ENCODE measurements at regions not wholly inside any gene's neighbourhood (a gene's known extent, or its start where the extent isn't known, plus 50 kb on each side); places are given as distances from the start of the nearest gene placed in this dataset.

GRCh38 chr2:19208479-19209199 lies 149.8 kb downstream of the OSR1 start:
- no peaks in the 10 kb centered on the region for H3K9me3 ChIP-seq (ENCODE audit: control insufficient read depth, low read length, poor library complexity, severe bottlenecking)
- H3K27ac Mint-ChIP-seq = no peak overlapping the region
- H3K36me3 Mint-ChIP-seq (ENCODE audit: low read depth) = no peaks in the 10 kb centered on the region
- DNase-seq (no peak), ATAC-seq (no peak)
- H3K4me1 Mint-ChIP-seq = peaks cover 3% of the 10 kb centered on the region
- H3K4me3 Mint-ChIP-seq = no peak overlapping the region
- no peaks in the 10 kb centered on the region for H3K27me3 Mint-ChIP-seq

DNA sequence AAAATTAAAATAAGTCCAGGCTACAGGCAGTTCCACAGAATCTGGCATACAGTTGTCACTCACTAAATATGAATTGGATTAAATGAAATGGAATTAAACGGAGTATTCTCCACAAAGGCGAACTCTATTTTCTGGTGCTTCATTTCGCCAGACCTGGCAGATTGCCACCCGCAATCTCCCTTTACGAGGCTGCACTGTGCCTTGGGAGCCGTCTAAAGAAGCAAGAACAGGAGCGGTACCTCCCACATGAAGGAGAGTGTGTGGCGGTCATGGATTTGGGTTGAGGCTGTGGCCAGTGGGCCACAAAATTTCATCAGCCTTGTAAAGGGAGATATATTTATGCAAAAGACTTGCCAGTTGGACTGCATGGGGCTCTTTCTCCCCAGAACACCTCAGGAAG lies 151.0 kb downstream of the OSR1 start:
- no peak for DNase-seq
- no peaks in the 10 kb centered on the region for H3K9me3 ChIP-seq (ENCODE audit: control insufficient read depth, low read length, poor library complexity, severe bottlenecking)
- no peak overlapping the region for H3K4me3 Mint-ChIP-seq
- H3K27me3 Mint-ChIP-seq = no peaks in the 10 kb centered on the region
- peaks cover 3% of the 10 kb centered on the region for H3K4me1 Mint-ChIP-seq
- no peaks in the 10 kb centered on the region for H3K36me3 Mint-ChIP-seq (ENCODE audit: low read depth)
- no peak for ATAC-seq
- no peak overlapping the region for H3K27ac Mint-ChIP-seq

DNA sequence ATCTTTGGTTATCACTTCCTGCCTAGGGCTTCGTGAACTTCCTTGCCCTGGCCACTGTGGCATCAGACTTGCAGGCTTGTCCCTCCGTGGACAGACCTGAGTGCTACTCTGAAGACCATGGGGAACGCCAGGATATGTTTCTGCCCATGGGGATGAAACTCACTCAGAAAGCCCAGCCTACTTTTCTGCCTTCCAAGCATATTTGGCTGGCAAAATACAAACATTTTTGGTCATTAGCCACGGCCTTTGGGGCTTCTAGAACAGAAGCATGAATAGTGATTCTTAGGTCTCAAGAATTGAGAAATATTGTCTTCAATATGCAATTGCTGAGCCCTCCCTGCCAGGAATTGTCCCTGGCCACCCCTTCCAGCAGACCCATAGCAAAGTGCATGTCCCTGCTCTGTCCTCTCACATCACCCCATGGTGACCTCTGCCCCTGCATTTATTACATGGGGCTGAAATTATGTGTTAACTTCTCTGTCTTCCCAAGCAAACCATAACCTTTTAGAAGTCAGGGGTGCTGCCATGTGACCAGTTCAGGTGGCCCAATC lies 152.4 kb downstream of the OSR1 start:
- peaks cover 3% of the 10 kb centered on the region for H3K4me1 Mint-ChIP-seq
- DNase-seq = no peak
- H3K9me3 ChIP-seq (ENCODE audit: control insufficient read depth, low read length, poor library complexity, severe bottlenecking) = no peaks in the 10 kb centered on the region
- no peak overlapping the region for H3K27ac Mint-ChIP-seq
- ATAC-seq = no peak
- H3K36me3 Mint-ChIP-seq (ENCODE audit: low read depth) = no peaks in the 10 kb centered on the region
- H3K27me3 Mint-ChIP-seq = no peaks in the 10 kb centered on the region
- H3K4me3 Mint-ChIP-seq = no peak overlapping the region

DNA sequence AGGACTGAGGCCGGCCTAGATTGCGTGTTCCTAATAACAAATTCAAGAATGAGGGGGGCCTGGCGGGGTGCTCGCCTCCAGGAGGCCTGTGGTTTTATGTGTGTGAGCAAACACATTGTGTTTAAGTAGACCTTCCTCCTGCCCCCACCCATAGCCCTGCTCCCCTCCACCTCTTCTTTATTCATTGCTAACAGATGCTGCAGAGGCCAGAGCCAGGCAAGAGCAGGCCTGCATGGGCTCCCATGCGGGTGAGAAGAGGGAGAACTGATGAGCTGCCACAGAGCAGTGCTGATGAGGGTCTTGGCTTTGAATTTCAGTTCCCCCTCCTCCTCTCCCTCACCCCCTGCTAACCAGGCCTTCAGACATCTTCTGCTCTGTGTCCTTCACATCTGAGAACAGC lies 154.6 kb downstream of the OSR1 start:
- no peaks in the 10 kb centered on the region for H3K9me3 ChIP-seq (ENCODE audit: control insufficient read depth, low read length, poor library complexity, severe bottlenecking)
- H3K36me3 Mint-ChIP-seq (ENCODE audit: low read depth) = no peaks in the 10 kb centered on the region
- no peak overlapping the region for H3K4me3 Mint-ChIP-seq
- peaks cover 3% of the 10 kb centered on the region for H3K4me1 Mint-ChIP-seq
- no peaks in the 10 kb centered on the region for H3K27me3 Mint-ChIP-seq
- DNase-seq (no peak), ATAC-seq (no peak)
- no peak overlapping the region for H3K27ac Mint-ChIP-seq

GRCh38 chr2:19201911-19202462 lies 156.4 kb downstream of the OSR1 start:
- no peak overlapping the region for H3K27ac Mint-ChIP-seq
- no peaks in the 10 kb centered on the region for H3K36me3 Mint-ChIP-seq (ENCODE audit: low read depth)
- DNase-seq = no peak
- no peaks in the 10 kb centered on the region for H3K9me3 ChIP-seq (ENCODE audit: control insufficient read depth, low read length, poor library complexity, severe bottlenecking)
- H3K4me3 Mint-ChIP-seq = no peak overlapping the region
- no peaks in the 10 kb centered on the region for H3K27me3 Mint-ChIP-seq
- H3K4me1 Mint-ChIP-seq = peaks cover 3% of the 10 kb centered on the region
- no peak for ATAC-seq

DNA sequence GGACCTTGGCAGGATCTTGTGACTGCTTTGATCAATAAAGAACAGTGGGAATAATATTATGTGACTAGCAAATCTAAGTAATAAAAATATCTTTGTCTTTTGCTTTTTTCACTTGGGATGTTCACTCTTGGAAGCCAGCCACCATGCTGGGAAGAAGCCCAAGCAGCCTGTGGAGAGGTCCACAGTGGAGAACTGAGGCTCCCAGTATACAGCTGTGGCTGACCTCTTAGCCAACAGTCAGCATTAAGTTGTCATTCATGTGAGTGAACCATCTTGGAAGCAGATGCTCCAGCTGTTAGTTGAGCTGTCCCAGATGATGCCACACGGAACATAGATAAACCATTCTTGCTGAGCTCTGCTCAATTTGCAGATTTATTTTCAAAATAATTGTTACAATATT lies 160.0 kb downstream of the OSR1 start:
- H3K9me3 ChIP-seq (ENCODE audit: control insufficient read depth, low read length, poor library complexity, severe bottlenecking) = peaks cover 3% of the 10 kb centered on the region
- H3K27ac Mint-ChIP-seq = no peak overlapping the region
- H3K4me1 Mint-ChIP-seq = no peaks in the 10 kb centered on the region
- ATAC-seq = no peak
- H3K27me3 Mint-ChIP-seq = no peaks in the 10 kb centered on the region
- no peaks in the 10 kb centered on the region for H3K36me3 Mint-ChIP-seq (ENCODE audit: low read depth)
- DNase-seq = no peak
- no peak overlapping the region for H3K4me3 Mint-ChIP-seq

- H3K9me3 ChIP-seq (ENCODE audit: control insufficient read depth, low read length, poor library complexity, severe bottlenecking) = peaks cover 3% of the 10 kb centered on the region
- H3K27ac Mint-ChIP-seq = no peak overlapping the region
- H3K27me3 Mint-ChIP-seq = no peaks in the 10 kb centered on the region
- DNase-seq (no peak), ATAC-seq (no peak)
- no peaks in the 10 kb centered on the region for H3K4me1 Mint-ChIP-seq
- H3K36me3 Mint-ChIP-seq (ENCODE audit: low read depth) = no peaks in the 10 kb centered on the region
- H3K4me3 Mint-ChIP-seq = no peak overlapping the region
Measured at GRCh38 chr2:19195661-19196060, 162.8 kb downstream of the OSR1 start.

DNA sequence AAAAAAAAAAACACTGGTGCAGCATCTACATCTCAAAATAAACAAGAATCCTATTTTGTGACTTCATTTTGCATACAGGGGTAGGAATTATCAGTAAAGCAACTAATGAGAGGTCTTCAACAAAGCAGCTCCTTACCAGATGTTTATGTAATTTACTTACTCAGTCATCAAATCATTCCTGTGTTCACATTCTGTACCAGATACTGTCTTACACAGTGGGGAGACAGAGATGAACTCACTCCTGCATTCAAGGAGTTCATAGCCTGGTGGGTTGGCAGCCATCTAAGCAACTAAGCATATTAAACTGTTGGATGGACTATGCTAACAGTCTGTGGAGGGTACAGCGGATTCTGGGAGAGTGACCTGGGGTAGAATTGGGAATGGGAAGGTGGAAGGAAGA lies 169.0 kb downstream of the OSR1 start:
- H3K27me3 Mint-ChIP-seq = peaks cover 6% of the 10 kb centered on the region
- H3K36me3 Mint-ChIP-seq (ENCODE audit: low read depth) = no peaks in the 10 kb centered on the region
- H3K4me3 Mint-ChIP-seq = no peak overlapping the region
- no peak for DNase-seq
- no peaks in the 10 kb centered on the region for H3K9me3 ChIP-seq (ENCODE audit: control insufficient read depth, low read length, poor library complexity, severe bottlenecking)
- ATAC-seq = no peak
- no peaks in the 10 kb centered on the region for H3K4me1 Mint-ChIP-seq
- no peak overlapping the region for H3K27ac Mint-ChIP-seq

GRCh38 chr2:19187323-19188020 lies 171.0 kb downstream of the OSR1 start:
- Mint-ChIP-seq H3K27me3 (peaks cover 6% of the 10 kb centered on the region), H3K27ac (no peak overlapping the region), H3K36me3 (ENCODE audit: low read depth) (no peaks in the 10 kb centered on the region), H3K4me1 (no peaks in the 10 kb centered on the region), H3K4me3 (no peak overlapping the region)
- DNase-seq (no peak), ATAC-seq (no peak)
- H3K9me3 ChIP-seq (ENCODE audit: control insufficient read depth, low read length, poor library complexity, severe bottlenecking) = peaks cover 3% of the 10 kb centered on the region

DNA sequence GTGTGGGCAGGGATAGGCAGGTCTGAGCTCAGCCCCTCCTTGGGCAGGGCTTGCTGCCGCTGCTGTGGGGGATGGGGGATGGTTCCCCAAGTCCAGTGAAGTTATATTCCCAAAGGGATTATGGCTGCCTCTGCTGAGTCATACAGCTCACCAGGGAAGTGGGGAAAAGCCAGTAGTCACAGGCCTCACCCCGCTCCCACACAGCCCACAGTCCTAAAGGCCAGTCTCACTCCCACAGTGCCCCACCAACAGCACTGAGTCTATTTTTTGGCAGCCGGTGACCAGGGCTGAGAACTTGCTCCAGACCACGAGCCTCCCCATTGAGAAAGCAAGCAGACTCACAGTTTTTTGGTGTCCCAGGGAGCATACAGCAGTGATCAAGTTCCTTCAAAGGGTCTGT lies 173.3 kb downstream of the OSR1 start:
- no peak for DNase-seq
- H3K4me1 Mint-ChIP-seq = no peaks in the 10 kb centered on the region
- peaks cover 3% of the 10 kb centered on the region for H3K9me3 ChIP-seq (ENCODE audit: control insufficient read depth, low read length, poor library complexity, severe bottlenecking)
- H3K36me3 Mint-ChIP-seq (ENCODE audit: low read depth) = no peaks in the 10 kb centered on the region
- ATAC-seq = no peak
- peaks cover 6% of the 10 kb centered on the region for H3K27me3 Mint-ChIP-seq
- H3K27ac Mint-ChIP-seq = no peak overlapping the region
- H3K4me3 Mint-ChIP-seq = no peak overlapping the region

GRCh38 chr2:19178175-19178574 lies 180.2 kb downstream of the OSR1 start:
- no peaks in the 10 kb centered on the region for H3K36me3 Mint-ChIP-seq (ENCODE audit: low read depth)
- no peak overlapping the region for H3K4me3 Mint-ChIP-seq
- H3K27ac Mint-ChIP-seq = no peak overlapping the region
- H3K4me1 Mint-ChIP-seq = no peaks in the 10 kb centered on the region
- no peaks in the 10 kb centered on the region for H3K9me3 ChIP-seq (ENCODE audit: control insufficient read depth, low read length, poor library complexity, severe bottlenecking)
- H3K27me3 Mint-ChIP-seq = no peaks in the 10 kb centered on the region
- ATAC-seq (no peak), DNase-seq (no peak)

DNA sequence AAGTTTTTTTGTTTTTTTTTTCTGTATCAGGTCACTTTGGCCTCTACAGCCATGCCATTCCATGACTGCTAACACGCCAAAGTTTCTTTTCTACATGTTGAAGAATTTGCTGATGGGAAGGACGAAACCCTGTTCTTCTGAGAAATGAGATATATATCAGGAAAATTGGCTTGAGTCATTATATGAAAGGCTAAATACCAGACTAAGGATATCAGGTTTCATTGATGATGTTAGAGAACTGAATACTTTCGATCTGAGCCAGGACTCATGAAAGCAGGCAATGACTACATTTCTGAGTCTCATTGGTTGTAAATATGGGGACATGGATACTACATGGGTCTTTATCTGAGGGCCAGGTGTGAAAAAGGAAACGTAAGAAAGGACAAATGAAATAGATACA lies 181.4 kb downstream of the OSR1 start:
- Mint-ChIP-seq H3K36me3 (ENCODE audit: low read depth) (no peaks in the 10 kb centered on the region), H3K27ac (no peak overlapping the region), H3K4me3 (no peak overlapping the region), H3K27me3 (no peaks in the 10 kb centered on the region), H3K4me1 (no peaks in the 10 kb centered on the region)
- no peaks in the 10 kb centered on the region for H3K9me3 ChIP-seq (ENCODE audit: control insufficient read depth, low read length, poor library complexity, severe bottlenecking)
- DNase-seq (no peak), ATAC-seq (no peak)

DNA sequence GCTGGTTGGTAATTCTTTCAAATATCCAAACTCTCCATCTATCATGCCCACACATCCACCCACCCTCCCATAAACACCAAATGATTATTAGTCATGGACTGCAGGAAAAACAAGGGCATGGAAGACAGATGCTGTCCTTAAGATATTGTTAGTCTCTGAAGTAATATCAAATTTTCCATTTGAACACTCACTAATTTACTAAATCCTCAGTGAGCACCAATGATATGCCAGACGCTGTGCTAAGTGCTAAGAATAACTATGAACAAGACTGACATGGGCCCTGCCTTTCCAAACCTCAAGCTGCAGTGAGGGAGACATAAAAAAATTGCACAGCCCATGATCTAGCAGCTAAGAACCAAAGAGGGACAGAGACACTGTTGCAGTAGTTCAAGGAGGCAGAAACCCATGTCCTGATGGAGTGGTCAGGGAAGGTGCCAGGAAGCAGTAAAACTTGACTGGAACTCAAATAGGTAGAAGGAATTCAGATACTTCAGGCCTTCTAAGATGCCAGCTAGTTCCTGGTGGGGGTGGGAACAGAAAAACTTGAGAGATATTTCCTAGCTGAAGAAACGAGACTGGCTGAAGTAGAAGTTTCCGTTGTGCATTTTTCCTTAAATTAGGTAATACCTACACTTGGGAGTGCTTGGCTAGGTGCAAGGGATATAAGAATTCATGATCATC lies 182.1 kb downstream of the OSR1 start:
- ATAC-seq (no peak), DNase-seq (no peak)
- Mint-ChIP-seq H3K4me3 (no peak overlapping the region), H3K4me1 (no peaks in the 10 kb centered on the region), H3K36me3 (ENCODE audit: low read depth) (no peaks in the 10 kb centered on the region), H3K27me3 (no peaks in the 10 kb centered on the region), H3K27ac (no peak overlapping the region)
- no peaks in the 10 kb centered on the region for H3K9me3 ChIP-seq (ENCODE audit: control insufficient read depth, low read length, poor library complexity, severe bottlenecking)
